ENCODE measurements at regions not wholly inside any gene's neighbourhood (a gene's known extent, or its start where the extent isn't known, plus 50 kb on each side); places are given as distances from the start of the nearest gene placed in this dataset.

- TF ChIP-seq PRDM2 (tag by site-specific recombination; IDR thresholded peaks at IDR 0.05; ENCODE audit: borderline replicate concordance) (no peak), ZNF350 (tag by site-specific recombination; IDR thresholded peaks at IDR 0.05) (no peak), ZNF433 (tag by site-specific recombination; IDR thresholded peaks at IDR 0.05; ENCODE audit: low read depth) (no peak), ZNF155 (tag by site-specific recombination; IDR thresholded peaks at IDR 0.05) (no peak), ZNF311 (tag by site-specific recombination; IDR thresholded peaks at IDR 0.05; ENCODE audit: borderline replicate concordance) (no peak), ZNF404 (tag by site-specific recombination; IDR thresholded peaks at IDR 0.05) (no peak), KLF8 (tag by site-specific recombination; IDR thresholded peaks at IDR 0.05) (no peak)
These were observed 326.8 kb upstream of the CPEB2 start (continued) for GRCh38 chr4:14675279-14675985.

GRCh38 chr4:14679906-14680305 lies 322.4 kb upstream of the CPEB2 start:
- Histone ChIP-seq H3K36me3 (ENCODE audit: control insufficient read depth in 2 of 2, insufficient read depth in 1 of 2, low read length in 2 of 2) (no peaks in the 10 kb centered on the region), H3K4me1 (ENCODE audit: control insufficient read depth, insufficient read depth, low read length) (no peaks in the 10 kb centered on the region), H3K9me3 (ENCODE audit: control insufficient read depth, insufficient read depth, low read depth, low read length) (no peaks in the 10 kb centered on the region), H3K27ac (ENCODE audit: extremely low read depth, low read depth, low read length) (no peak overlapping the region), H3K4me3 (ENCODE audit: low read depth, low read length) (no peak overlapping the region)
- ChIA-PET POLR2A (no interaction called here), CTCF (no interaction called here)
- TF ChIP-seq ZNF221 (tag by site-specific recombination; IDR thresholded peaks at IDR 0.05; ENCODE audit: borderline replicate concordance) (no peak), ZNF350 (tag by site-specific recombination; IDR thresholded peaks at IDR 0.05) (no peak), REST (tag by site-specific recombination; IDR thresholded peaks at IDR 0.05) (no peak), KLF8 (tag by site-specific recombination; IDR thresholded peaks at IDR 0.05) (no peak), ZNF623 (tag by site-specific recombination; IDR thresholded peaks at IDR 0.05) (no peak), RBAK (tag by site-specific recombination; IDR thresholded peaks at IDR 0.05) (no peak), BCL6B (tag by site-specific recombination; IDR thresholded peaks at IDR 0.05) (no peak), ZNF660 (tag by site-specific recombination; IDR thresholded peaks at IDR 0.05) (no peak), AEBP2 (tag by site-specific recombination; IDR thresholded peaks at IDR 0.05; ENCODE audit: borderline replicate concordance) (no peak), ZNF132 (tag by site-specific recombination; IDR thresholded peaks at IDR 0.05; ENCODE audit: borderline replicate concordance) (no peak), ZNF521 (tag by site-specific recombination; IDR thresholded peaks at IDR 0.05) (no peak), ZNF560 (tag by site-specific recombination; IDR thresholded peaks at IDR 0.05; ENCODE audit: borderline replicate concordance) (no peak), SALL2 (tag by site-specific recombination; IDR thresholded peaks at IDR 0.05; ENCODE audit: borderline replicate concordance) (no peak)

Measured in HEK293 (cell line).